SK-N-SH treated with all-trans-retinoic acid at 6 μM for 48 hours (cell line): ENCODE measurements at regions not wholly inside any gene's neighbourhood (a gene's known extent, or its start where the extent isn't known, plus 50 kb on each side); places are given as distances from the start of the nearest gene placed in this dataset.

Experiments
- ARNTL ChIP-seq: fragments of 450-650 bp; formaldehyde crosslinking; IDR thresholded peaks from 2 replicates; pipeline ENCODE4 v1.5.0; 2020; ENCODE audit warnings: low read depth, mild to moderate bottlenecking, moderate library complexity, borderline replicate concordance
- GLIS3 ChIP-seq: fragments of 250-450 bp; sonication (Bioruptor Pico); IDR thresholded peaks from 2 replicates; pipeline ENCODE4 v1.5.0; 2020; ENCODE audit warnings: mild to moderate bottlenecking, moderate library complexity
- PATZ1 ChIP-seq: fragments of 250-450 bp; sonication (Bioruptor Pico); IDR thresholded peaks from 2 replicates; pipeline ENCODE4 v1.8.0; 2020; ENCODE audit warnings: mild to moderate bottlenecking, moderate library complexity, borderline replicate concordance
- ZFP3 ChIP-seq: fragments of 250-450 bp; sonication (Bioruptor Pico); IDR thresholded peaks from 2 replicates; pipeline ENCODE4 v1.5.0; 2020; ENCODE audit warnings: mild to moderate bottlenecking, moderate library complexity

GRCh38 chr2:46844034-46844433, 71.6 kb downstream of the MCFD2 start:
- TF ChIP-seq GLIS3 (CRISPR knock-in tag) (no peak), PATZ1 (CRISPR knock-in tag) (no peak), ARNTL (CRISPR knock-in tag) (no peak), ZFP3 (CRISPR knock-in tag) (no peak)
